ENCODE measurements at regions not wholly inside any gene's neighbourhood (a gene's known extent, or its start where the extent isn't known, plus 50 kb on each side); places are given as distances from the start of the nearest gene placed in this dataset.

DNA sequence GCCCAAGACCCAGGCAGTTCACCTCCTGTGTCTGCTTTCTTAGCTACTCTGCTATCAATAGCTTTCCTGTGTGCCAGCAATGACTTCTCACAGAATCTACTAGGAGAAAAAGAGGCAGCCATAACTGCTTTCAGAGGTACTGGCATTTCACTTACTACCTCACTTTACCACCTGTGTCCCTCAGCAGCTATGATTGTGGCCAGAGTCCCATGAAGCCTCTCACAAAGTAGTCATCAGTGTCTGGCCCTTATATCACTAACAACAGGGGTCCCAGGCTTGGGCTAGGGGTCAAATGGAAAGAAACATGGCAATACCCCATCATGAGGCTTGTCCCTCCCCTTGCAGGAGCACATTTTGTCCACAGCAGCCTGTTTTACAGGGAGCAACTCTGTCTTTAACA, 62.7 kb upstream of the EPS8L3 start:
- ATAC-seq (ENCODE audit: low read depth) = no peak
- intact Hi-C loops (cut with micrococcal nuclease) (loop anchor here (5.0 kb wide), 1 partner anchor 51 kb away; no protein-coding TSS in a partner anchor), dilution Hi-C loops (cut with HindIII; ENCODE audit: low sequenced_read_pairs, unreplicated experiment) (no loop called here), in situ Hi-C loops (cut with MboI; ENCODE audit: low sequenced_read_pairs) (no loop called here)
- Histone ChIP-seq H3K23ac (ENCODE audit: low read depth, low read length) (no peak overlapping the region), H3K56ac (ENCODE audit: extremely low read depth, insufficient read depth, low read length) (no peak overlapping the region), H4K20me1 (ENCODE audit: insufficient read depth, low read length) (no peaks in the 10 kb centered on the region), H2AK5ac (ENCODE audit: low read depth, low read length) (no peak overlapping the region), H3K14ac (replicated peaks; ENCODE audit: low read depth, low read length) (no peak overlapping the region), H3K27me3 (ENCODE audit: control insufficient read depth, insufficient read depth, low read length) (no peaks in the 10 kb centered on the region), H3K27ac (ENCODE audit: insufficient read depth, low read length) (no peak overlapping the region), H3K36me3 (ENCODE audit: control insufficient read depth, insufficient read depth, low read length) (no peaks in the 10 kb centered on the region), H3K4me2 (ENCODE audit: low read depth, low read length) (no peak overlapping the region), H3K4me1 (ENCODE audit: control insufficient read depth, insufficient read depth, low read length) (peaks cover 27% of the 10 kb centered on the region), H2AK9ac (replicated peaks; ENCODE audit: low read depth, low read length, poor library complexity) (no peak overlapping the region), H3K9ac (ENCODE audit: low read depth, low read length) (no peak overlapping the region), H3K4me3 (ENCODE audit: insufficient read depth, low read depth, low read length) (no peak overlapping the region), H3K9me3 (ENCODE audit: control insufficient read depth, insufficient read depth, low read length) (no peaks in the 10 kb centered on the region), H2BK5ac (ENCODE audit: low read depth, low read length, poor library complexity, severe bottlenecking) (no peak overlapping the region), H3K4ac (ENCODE audit: low read depth, low read length) (no peak overlapping the region), H3K18ac (ENCODE audit: low read depth, low read length) (no peak overlapping the region), H4K8ac (ENCODE audit: low read depth in 2 of 2, low read length in 2 of 2) (no peak overlapping the region), H4K91ac (ENCODE audit: insufficient read depth, low read depth, low read length) (no peak overlapping the region), H2BK15ac (ENCODE audit: low read depth, low read length) (no peak overlapping the region; the same call in 2 of the 3 replicates), H3K79me1 (ENCODE audit: low read depth in 1 of 2, low read length in 2 of 2) (no peaks in the 10 kb centered on the region), H2AFZ (replicated peaks; ENCODE audit: low read length, poor library complexity) (no peak overlapping the region), H2BK120ac (ENCODE audit: low read depth, low read length) (no peak overlapping the region), H3K9me1 (ENCODE audit: insufficient read depth, low read length) (peaks cover 34% of the 10 kb centered on the region), H2BK20ac (ENCODE audit: low read depth, low read length) (no peak overlapping the region), H4K5ac (ENCODE audit: low read depth, low read length) (no peak overlapping the region)
- DNase-seq = no peak
- TF ChIP-seq, protein P1, sequence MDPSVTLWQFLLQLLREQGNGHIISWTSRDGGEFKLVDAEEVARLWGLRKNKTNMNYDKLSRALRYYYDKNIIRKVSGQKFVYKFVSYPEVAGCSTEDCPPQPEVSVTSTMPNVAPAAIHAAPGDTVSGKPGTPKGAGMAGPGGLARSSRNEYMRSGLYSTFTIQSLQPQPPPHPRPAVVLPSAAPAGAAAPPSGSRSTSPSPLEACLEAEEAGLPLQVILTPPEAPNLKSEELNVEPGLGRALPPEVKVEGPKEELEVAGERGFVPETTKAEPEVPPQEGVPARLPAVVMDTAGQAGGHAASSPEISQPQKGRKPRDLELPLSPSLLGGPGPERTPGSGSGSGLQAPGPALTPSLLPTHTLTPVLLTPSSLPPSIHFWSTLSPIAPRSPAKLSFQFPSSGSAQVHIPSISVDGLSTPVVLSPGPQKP (IDR thresholded peaks at IDR 0.05; ENCODE audit: borderline replicate concordance, low read depth, low read length) = no peak
- TF ChIP-seq BHLHE40 (IDR thresholded peaks at IDR 0.05; ENCODE audit: low read depth, low read length) (no peak), RCOR1 (IDR thresholded peaks at IDR 0.05; ENCODE audit: insufficient replicate concordance, low read length) (no peak), RFX5 (IDR thresholded peaks at IDR 0.05; ENCODE audit: low read depth, low read length) (no peak), CTCF (conservative IDR thresholded peaks at IDR 0.05; ENCODE audit: low read depth, low read length) (no peak), MXI1 (IDR thresholded peaks at IDR 0.05; ENCODE audit: borderline replicate concordance, low read depth, low read length) (no peak), MAZ (IDR thresholded peaks at IDR 0.05; ENCODE audit: borderline replicate concordance, low read depth, low read length) (no peak)
- BruUV-seq (replicated peaks) = no TSS peak
- ChIA-PET CTCF (no interaction called here), POLR2A (ENCODE audit: unreplicated experiment) (no interaction called here)
